Activated CD4-positive, alpha-beta T cell treated with anti-CD3 and anti-CD28 coated beads, Interleukin-2, amount 50 U/mL, for 48 hours (primary cell): ENCODE measurements at regions not wholly inside any gene's neighbourhood (a gene's known extent, or its start where the extent isn't known, plus 50 kb on each side); places are given as distances from the start of the nearest gene placed in this dataset.

Experiments
- DNase-seq, 2 experiments: peaks; one replicate each; pipeline ENCODE4 v3.0.0-alpha.2; 2020

DNA sequence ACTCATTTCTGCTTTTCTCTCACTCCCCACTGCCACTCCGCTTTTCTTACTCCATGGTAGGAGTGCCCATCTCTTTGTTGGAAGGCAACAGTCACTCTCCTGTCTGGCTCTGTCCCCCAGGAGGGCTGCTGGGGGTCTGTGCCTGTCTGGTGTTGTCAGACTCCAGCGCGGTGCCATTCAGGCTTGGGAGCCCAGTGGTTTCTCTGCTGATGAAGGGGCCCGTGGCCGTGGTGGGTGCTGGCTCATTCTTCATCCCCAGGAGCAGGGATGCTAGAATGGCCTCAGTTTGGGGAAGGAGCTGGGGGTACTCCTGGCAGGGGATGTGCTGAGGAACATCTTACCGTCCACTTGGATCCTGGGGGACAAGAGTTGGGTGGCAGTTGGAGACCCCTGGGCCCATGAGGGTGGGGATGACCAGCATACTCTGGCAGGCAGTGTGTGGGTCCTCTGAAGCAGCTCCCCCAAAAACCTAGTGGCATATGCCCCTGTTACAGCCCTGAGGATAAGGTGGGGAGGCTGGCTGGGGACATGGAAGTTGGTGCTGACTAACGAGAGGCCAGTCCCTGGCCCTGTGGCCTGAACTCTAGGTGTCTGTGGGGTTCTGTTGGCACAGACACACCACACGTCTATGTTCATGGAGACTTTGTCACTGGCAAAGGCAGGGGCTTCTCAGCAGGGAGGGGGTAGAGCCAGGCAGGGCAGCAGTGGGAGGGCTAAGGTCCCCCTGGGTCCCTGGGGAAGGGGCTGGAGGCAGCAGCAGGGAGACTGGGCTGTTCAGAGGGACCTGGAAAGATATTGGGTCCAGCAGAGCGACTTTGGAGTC, 102.8 kb upstream of the RET start:
- DNase-seq, result no peak

DNA sequence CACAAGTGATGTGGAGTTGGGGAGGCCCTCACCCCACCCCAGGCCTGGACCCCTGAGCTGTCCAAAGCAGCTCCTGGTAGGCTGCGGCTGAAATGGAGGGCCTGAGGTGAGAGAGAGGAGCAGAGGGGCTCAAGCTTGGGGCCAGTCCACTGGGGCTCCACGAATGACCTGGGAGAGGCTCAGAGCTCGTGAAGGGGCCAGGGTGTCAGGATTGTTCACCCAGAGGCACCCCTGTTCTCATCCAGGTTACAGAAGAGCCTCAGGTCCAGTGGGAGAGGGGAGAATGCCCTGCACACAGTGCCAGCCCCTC, 102.2 kb upstream of the RET start:
- no peak for DNase-seq

DNA sequence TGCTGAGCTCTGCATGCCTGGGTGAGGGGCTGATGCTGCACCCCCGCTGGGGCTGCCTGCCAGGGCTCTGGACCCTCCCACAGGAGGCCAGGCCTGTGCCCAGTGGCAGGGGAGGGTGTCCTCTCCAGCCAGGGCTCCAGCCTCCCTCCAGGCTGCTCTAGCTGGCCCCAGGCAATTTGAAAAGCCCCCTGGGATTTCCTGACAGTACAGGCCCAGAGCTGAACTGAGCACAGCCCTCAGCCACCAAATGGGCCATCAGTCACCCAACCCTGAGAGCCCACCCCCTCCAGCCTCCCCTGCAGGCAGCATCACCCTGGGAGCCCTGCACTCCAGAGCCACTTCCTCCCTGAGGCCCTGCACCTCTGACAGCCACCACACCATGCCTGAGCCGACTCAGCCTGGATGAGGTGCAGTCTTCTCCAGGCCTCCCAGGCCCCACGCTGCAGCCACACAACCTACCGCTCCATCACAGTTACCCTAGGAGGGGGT, 101.8 kb upstream of the RET start:
- DNase-seq, result peak in 1 of 2 experiments; percentile 0

DNA sequence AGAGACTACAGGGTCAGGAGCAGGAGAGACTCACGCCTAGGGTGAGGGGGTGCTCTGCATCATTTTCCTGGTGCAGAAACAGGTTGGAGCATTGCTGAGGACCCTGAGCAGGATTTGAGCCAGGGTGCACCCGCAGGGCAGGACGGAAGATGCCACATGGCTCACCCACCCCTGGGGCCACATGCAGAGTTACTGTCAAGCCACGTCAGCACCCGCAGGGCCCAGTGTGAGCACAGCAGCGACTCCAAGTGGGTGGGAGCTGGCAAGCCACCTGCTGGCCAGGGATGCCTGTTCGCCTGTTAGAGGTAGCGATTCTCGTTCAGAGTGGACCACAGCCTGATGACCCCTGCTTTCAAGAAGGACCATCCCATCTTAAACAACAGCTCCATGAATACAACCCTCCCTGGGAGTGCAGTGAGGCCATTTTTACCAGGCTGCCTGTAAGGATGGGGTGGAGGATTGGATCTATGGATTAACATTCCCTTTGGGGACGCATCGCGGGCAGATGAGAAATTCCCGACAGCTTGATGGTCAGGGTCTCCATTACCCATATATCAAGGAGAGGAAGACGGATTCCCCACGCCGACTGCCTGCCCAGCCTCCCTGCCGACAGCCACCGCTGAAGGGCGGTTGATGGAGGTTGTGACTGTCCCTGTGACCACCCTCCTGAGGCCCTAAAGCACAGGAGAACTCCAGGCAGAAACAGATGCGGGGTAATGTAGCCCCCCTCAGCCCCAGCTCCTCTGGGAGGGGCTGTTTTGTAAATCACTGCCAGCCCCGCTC, 101.1 kb upstream of the RET start:
- peak in 1 of 2 experiments; percentile 2 for DNase-seq

DNA sequence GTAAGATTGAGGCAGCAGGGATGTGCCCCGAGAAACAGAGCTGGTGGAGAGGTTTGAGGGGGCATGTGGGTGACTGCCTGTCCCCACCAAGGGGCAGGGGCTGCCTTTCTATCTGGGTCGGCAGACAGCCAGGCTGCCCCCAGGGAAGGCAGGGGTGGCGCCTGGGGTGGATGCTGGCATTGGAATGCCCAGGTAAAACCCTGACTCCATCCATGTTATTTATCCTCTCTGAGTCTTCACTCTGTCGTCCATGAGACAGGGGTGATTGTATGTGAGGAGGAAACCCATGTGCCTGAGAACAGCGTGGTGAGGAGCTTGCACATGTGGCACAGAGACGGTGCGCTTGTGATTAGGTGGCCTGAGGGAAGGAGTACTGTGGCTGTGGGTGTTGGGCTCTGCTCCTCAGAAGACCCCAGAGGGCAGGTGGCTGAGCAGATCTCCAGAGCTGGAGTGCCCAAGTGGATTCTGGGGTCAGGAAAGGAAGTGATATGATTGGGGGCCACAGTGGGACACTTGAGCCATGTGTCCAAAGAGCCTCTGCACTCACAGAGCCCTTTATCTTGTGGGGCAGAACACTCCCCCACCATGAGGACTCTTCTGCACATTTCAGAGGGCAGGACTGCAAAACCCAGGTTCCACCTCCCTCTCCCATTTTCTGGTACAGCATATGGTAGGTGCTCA, 100.4 kb upstream of the RET start:
- peak in 1 of 2 experiments; percentile 2 for DNase-seq

DNA sequence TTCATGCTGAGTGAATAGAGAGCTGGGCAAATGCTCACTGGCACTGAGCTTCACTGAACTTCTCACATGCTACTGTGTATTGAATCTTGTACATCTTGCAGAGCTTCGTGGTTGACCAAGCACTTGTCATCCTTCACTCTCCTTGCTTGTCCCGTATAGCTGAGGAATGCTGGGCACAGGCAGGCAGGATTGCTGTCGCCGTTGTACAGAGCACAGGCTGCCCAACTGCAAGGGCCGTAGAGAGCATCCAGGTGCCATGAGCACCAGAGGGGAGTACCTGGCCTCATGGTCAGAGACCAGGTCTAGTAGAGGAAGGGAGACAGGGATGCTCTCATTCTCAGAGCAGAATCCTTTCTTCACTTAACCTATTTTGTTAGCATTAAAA, 99.8 kb upstream of the RET start:
- no peak for DNase-seq

DNA sequence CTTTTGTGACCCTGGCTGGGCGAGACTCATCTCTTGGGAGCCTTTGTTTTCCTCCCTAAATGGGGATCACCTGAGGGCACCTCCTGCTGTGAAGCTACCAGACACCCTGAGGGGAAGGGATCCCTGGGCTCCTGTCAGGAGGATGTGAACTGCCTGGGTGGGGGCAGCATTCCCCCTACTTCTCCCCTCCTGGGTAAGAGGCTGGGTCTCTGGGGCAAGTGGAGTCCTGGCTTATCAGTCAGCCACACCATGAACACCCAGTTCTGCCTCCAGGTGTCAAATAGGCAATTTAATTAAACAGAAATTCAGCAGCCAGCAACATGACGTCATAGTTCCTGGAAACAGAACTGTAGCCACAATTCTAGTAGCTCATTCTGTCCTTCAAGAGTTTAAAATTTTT, 97.7 kb upstream of the RET start:
- no peak for DNase-seq

DNA sequence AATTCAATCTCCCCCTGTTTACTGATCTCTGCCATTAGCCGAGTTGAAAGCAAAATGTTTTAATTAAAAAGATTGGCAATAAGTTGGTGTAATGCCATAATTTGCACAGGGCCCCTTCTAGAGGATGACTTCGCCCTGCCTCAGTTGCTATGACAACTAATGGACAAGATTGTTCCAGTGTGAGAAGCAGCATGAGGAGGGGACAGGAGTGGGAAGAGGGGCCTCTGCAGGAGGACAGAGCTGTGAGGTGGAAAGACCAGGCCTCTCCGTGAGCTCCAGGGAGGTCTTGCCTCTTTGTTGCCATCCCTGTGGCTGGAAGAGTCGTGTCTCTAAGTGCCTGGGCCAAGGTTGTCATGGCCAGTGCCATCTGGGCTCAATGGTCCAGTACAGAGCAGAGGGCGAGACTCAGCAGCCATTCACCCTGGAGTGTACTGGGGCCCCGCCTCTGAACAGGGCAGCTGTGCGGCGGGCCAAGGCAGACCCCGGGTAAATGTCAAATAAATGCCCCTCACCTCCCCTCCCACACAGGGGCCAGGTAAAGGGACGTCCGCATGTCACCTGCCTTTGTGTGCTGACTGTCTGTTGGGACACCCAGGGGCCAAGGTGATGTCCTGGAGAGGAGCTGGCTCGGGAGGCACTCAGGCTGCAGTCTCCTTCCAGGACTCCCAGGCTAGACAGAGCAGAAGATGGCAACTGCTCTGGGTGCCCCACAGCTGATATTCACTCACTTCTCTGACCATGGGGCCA, 97.0 kb upstream of the RET start:
- DNase-seq, result no peak

DNA sequence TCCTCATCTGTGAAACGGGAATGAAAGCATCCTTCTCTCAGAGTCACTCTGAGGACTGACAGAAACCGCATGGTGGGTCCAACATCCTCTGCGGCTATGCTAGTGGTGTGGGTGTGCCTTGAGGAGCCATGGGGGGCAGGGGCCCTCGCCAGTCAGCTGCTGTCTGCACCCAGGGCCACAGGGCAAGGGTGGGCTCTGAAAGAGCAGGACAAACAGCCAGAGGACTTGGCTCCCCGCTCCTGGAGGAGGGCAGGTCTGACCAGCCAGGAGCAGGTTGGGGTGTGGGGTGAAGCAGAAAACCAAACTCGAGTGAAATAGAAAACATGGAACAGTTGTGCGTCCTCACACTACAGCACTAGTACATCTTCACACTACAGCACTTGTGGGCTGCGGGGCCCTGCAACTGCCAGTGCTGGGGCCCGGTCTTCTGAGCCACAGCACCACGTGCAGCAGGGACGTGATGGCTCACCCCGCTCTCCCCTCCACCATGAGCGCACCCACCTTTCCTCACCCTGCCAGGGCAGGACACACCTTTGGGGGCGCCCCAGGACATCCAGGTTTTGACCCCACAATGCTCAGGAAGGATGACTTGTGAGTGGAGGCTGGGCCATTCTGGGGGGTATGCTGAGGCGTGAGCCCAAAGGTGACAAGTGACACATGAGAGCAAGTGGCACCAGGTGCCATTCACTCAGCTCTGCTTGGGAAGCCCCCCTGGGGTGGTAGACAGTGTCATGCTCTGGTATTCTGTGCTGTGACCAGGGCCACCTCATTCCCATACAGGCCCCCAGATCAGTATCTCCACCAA, 96.1 kb upstream of the RET start:
- DNase-seq, result no peak

DNA sequence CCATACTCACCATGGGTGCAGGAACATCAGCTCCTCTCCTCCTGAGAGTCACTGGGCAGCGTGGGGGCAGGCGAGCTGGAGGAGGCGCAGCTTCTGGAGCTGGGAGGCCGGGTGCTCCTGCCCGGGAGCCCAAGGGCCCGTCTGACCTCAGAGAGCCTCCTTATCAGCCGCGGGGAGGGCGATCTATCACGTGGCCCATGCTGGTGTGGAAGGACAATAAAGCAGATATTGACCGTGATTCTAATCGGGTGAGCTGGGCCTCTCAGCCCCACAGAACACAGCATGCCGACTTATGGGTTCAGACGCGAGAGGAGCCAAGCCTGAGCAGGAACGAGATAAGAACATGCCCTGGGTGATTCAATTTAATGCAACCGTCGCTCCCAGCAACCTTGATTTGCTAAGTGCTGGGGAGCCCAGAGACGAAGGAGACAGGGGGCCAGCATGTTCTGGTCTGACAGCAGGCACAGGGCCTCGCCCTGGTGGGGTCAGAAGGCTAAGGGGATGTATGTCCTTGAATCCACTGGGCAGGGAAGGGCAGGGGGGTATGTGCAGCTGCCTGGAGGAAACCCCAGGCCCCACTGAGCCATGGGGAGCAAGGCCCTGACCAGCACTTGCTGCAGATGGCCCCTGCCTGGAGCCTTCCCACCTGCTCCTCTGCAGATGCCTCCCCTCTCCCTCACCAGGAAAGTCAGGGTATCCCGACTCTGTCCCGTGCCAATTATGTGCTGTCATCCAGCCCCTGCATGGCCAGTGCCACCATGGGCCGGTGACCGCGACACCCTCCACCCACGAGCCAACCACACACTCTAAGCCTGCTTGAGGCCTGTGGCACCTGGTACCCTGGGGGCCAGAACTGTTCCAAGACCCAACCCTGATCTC, 95.3 kb upstream of the RET start:
- DNase-seq, result no peak

DNA sequence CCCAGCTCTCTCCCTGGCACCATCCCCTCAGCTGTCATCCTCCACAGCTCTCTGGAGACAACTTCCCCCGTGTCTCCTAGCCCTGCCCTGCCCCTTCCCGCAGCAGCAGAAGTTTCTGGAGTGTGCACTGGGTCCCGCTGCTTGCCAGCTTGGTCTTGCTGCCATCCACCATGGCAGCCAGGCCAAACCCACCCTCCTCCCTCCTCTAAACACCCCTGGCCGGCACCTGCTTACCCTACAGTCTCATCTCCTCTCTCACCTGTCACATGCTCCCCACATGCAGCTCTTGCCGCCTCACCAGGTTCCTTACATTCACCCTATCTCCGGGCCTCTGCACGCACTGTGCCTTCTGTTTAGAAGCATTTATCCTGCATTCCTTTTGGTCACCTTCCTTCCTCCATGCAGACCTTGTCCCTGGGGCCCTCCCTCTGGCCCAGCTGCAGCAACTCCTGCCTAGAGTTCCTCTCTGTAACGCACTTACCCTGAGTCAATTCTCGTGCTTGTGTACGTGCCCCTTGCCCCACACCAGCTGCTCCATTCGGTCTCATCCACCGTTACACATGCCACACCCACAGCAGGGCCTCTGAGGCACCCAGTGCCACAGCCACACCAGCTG, 93.9 kb upstream of the RET start:
- DNase-seq, result no peak

DNA sequence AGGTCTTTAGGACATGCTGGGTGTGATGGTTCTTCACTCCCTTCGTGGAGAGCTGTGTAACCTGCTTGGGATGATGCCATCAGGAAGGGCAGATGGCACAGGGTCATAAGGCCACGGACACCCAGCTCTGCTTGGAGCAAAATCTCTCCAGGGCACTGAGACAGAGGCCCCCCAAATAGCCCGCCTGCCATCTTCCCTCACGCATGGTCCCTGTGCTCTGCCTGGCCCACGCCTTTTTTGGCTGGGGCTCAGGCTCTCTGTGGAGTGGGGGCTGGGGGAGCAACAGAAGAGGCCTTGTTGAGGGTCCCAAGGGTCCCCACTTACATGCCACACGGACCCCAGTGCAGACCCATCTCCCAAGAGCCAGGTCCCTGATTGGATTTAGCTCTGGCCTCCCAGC, 93.3 kb upstream of the RET start:
- DNase-seq, result no peak

DNA sequence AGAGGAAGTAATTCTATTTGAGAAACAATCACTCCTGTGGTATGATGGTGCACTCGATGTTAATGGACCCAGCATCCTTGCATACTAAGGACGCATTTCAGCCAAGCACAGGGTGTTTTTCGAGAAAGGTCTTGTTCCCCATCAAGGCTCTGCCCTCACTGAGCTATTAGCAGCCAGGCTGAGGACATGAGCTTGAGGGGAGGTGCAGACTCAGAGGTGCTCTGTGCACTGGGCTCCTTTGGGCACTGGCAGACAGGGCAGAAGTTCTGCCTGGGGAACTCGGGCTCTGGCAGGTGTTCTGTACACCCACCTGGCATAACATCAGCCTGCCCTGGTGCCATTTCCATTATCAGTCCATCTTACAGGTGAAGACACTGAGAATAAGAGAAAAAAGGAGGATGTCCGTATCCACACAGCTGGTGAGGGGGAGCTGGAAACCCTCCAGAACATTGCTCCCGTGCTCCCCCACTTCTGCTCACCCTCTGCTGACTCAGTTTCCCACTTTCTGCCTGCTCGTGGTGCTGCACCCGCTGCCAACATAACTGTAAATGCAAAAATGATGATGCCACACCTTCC, 92.7 kb upstream of the RET start:
- DNase-seq, result no peak

DNA sequence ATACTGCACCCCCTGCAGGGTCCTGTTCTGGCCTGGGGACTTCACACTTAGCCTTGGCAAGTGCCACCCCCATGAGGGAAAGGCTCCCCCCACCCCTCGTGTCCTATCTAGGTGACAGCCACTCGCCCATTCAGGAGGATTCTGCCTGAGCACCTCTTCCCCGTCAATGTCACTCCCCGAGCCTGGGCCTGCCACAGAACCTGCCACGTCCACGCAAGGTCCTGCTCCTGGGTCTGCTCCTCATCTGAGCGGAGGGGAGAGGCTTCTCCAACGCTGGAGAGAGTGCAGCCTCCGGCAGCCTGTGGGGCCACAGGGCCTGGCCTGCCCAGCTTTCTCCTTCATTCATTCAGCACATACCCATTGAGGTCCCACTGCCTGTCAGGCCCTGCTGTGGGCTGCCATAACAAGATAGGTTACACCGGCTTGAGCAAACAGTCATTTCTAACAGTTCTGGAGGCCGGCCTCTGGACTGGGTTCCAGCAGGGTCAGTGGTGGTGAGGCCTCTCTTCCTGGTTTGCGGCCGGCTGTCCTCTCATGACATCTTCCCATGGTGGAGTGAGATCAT, 92.0 kb upstream of the RET start:
- DNase-seq, result no peak

DNA sequence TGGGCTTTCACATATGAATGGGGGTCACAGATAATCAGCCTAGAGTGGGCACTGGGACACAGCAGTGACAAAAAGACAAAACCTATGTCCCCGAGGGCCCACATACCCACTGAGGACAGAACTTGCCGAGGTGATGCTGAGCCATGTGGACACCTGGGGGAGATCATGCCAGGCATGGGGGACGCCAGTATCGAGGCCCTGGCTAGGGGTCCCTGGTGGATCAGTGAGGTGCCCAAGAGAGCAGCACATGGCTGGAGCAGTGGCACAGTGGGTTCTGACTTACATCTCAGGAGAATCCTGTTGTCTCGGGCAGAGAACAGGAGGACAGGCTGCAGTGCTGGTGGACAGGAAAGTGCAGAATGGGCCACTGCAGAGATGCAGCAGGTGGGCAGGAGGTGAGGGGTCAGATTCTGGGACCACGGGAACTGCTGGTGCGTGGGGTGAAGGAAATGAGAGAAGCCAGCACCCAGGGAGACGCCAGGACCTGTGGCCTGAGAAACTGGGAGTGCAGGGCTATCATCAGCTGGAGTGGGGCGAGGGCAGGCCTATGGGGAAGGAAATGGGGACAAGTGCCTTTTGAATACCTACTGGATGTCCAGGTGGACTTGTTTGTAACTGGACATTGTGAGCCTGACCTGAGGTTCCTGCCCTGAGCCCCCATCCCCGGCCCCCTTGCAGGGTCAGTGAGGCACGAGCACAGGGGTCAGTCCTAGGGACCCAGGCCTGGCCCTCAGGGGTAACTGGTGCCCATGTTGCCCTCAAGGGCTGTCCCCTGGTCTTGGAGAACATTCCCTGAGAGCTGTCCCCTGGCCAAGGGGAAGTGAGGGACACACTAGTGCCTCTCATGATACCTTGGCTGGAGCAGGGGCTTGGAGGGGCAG, 91.2 kb upstream of the RET start:
- DNase-seq, result no peak

DNA sequence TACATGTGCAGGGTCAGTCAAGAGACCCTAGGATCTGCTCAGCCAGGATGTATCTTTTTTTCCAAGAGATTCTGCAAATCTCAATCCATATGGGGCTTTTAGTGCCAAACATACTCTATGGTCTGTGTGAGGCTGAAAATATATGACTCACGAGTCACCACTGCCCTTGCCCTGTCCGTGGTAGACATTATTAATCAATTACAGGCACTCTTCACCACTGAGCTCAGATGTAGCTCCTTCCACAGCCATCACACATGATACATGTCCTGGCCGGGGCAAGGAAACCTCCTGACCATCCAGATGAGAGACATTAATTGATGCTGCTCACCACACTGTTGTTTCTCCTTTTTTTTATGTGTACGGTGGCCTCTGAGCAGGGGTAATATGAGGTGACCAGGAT, 90.2 kb upstream of the RET start:
- DNase-seq, result no peak

DNA sequence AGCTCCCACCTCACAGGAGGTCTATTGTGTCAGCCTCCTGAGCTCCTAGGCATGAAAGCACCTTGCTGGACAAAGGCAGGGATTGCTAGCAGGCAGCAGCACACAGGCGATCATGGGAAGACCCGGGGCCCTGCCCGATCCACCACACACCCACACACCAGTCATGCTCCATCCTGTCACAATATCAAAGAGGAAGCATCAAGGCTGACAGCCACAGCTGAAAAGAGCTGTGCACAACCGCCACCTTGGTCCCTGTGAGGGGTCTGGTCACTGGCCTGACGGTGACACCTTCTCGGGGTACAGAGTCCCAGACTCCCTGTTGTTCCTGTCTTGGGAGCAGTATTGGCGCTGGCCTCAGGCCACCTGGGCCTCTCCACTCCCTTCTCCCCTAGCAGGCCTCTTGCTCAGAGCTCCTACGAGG, 89.7 kb upstream of the RET start:
- no peak for DNase-seq

DNA sequence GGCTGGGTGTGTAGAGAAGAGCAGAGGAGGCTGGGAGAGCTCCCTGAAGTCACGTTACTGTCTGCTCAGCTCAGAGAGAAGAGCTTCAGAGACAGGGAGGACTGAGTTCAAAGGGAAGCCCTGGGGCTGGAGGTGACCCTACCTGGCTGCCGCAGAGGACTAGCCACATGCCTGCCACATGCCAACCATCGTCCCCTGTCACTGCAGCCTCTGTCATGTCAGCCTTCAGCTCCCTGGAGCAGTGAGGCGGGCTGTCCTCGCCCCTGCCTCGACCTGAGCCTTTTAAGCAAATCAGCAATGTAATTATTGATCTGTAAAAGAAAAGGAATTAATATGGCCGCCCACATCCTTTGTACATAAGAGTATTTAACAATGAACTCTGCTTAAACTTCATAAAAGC, 89.3 kb upstream of the RET start:
- no peak for DNase-seq

DNA sequence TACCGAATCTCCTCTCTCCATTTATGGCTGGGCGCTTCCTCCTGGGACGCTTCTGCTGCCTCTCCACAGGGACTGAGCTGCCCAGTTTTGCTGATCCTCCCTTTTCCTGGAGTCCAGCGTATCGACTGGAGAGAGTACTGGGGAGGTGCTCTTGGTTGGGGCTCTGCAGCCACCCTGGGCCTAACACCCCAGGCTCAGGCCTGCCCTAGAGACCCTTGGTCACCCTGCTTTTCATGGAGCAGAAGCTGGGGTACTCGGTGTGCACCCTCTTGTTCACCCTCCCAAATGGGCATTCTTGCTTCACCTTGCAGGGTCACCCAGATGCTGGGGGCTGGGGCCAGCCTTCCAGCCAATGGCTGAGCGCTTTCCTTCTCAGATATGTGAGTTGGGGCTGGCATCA, 88.8 kb upstream of the RET start:
- no peak for DNase-seq
